Gastrocnemius medialis (tissue), 4 donors: ENCODE measurements at regions not wholly inside any gene's neighbourhood (a gene's known extent, or its start where the extent isn't known, plus 50 kb on each side); places are given as distances from the start of the nearest gene placed in this dataset.

Experiments
- ATAC-seq, 2 donors: fragments of 150-250 bp; one replicate each; pipeline ENCODE4 v1.9.1; 2016
- DNase-seq, 2 donors: peaks; one replicate each; pipeline ENCODE4 v3.0.0-alpha.2; 2019
- H3K27ac ChIP-seq, 4 donors: fragments of 200-600 bp; sonication (generic); 1 replicate in 1 of 4; 2 replicates in 3 of 4; pipeline ENCODE4 v1.5.1; 2016 to 2018; ENCODE audit warnings: mild to moderate bottlenecking in 2 of 4, moderate library complexity in 1 of 4
- H3K27me3 ChIP-seq, 3 donors: fragments of 200-600 bp; sonication (generic) in 2 of 3; 1 replicate in 1 of 3; 2 replicates in 2 of 3; pipeline versions ENCODE4 v1.5.1 to v1.6.0; 2016 to 2019; ENCODE audit warnings: mild to moderate bottlenecking in 1 of 3, moderate library complexity in 1 of 3
- H3K36me3 ChIP-seq, 2 donors: fragments of 200-600 bp; sonication (generic) in 1 of 2; one replicate each; pipeline ENCODE4 v1.5.1; 2017 to 2018
- H3K4me1 ChIP-seq, 2 donors: fragments of 200-600 bp; sonication (generic) in 1 of 2; one replicate each; pipeline ENCODE4 v1.5.1; 2016 to 2017; ENCODE audit warnings: mild to moderate bottlenecking in 2 of 2
- H3K4me3 ChIP-seq, 4 donors: fragments of 200-600 bp; sonication (generic) in 3 of 4; 1 replicate in 1 of 4; 2 replicates in 3 of 4; pipeline ENCODE4 v1.5.1; 2016 to 2019; ENCODE audit warnings: mild to moderate bottlenecking in 2 of 4
- H3K9me3 ChIP-seq, 3 donors: fragments of 200-600 bp; sonication (generic) in 2 of 3; 1 replicate in 1 of 3; 2 replicates in 2 of 3; pipeline ENCODE4 v1.5.1; 2016 to 2019
- CTCF ChIP-seq, 5 experiments: fragments of 450-650 bp in 3 of 5; fragments of 200-600 bp in 2 of 5; sonication (generic) in 2 of 5; IDR thresholded peaks in 4 of 5; conservative IDR thresholded peaks in 1 of 5; 1 replicate in 4 of 5; 2 replicates in 1 of 5; pipeline ENCODE4 v1.5.1; 2016 to 2019; ENCODE audit warnings: antibody characterized with exemption in 5 of 5, mild to moderate bottlenecking in 3 of 5, moderate library complexity in 3 of 5
- POLR2A ChIP-seq, 2 donors: fragments of 450-650 bp; IDR thresholded peaks; one replicate each; pipeline ENCODE4 v1.6.1; 2017; ENCODE audit warnings: antibody characterized with exemption in 2 of 2, mild to moderate bottlenecking in 2 of 2, moderate library complexity in 2 of 2
- in situ Hi-C, 4 donors: fragments of 200-750 bp; cut with MboI; loops; one replicate each; pipeline versions ENCODE4 v1.15.0 to v1.8.0; 2017; ENCODE audit warnings: low sequenced_read_pairs in 4 of 4
- intact Hi-C: fragments of 100-400 bp; cut with DNase I; formaldehyde crosslinking; loops from one replicate; pipeline ENCODE4 v1.15.1; 2023; ENCODE audit warnings: low total_unique reads

DNA sequence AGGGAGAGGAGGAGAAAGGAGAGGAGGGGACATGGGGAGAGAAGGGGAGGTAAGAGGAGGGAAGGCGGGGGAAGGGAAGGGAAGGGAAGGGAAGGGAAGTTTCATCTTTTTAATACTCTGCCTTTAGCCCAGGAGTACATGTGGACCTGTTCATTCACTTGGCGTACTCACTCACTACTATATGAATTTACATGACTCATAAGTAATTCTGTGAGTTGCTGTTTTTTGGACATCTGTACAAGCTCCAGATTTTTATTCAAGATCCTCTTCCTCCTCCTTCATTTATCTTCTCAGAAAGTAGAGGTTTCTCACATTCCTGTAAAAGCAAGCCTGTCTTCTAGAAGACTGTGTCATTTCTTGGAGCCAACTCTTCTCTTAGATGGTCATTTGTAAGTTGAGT, 84.6 kb downstream of the RDH14 start:
- Histone ChIP-seq H3K27ac (no peak overlapping the region), H3K9me3 (no peaks in the 10 kb centered on the region), H3K36me3 (no peaks in the 10 kb centered on the region), H3K27me3 (no peaks in the 10 kb centered on the region), H3K4me3 (no peak overlapping the region), H3K4me1 (peaks cover 0 to 4% of the 10 kb centered on the region in 2 donors)
- intact Hi-C loops: no loop called here
- no peak for TF ChIP-seq POLR2A (IDR thresholded peaks at IDR 0.05)
- TF ChIP-seq CTCF (IDR thresholded peaks at IDR 0.05 in 4 of 5, conservative IDR thresholded peaks at IDR 0.05 in 1 of 5): no peak
- in situ Hi-C loops: no loop called here
- no peak for ATAC-seq
- no peak for DNase-seq

GRCh38 chr2:18474700-18475099, 85.8 kb downstream of the RDH14 start:
- peaks cover 0 to 4% of the 10 kb centered on the region in 2 donors for H3K4me1 ChIP-seq
- H3K27ac ChIP-seq: no peak overlapping the region
- DNase-seq: no peak
- no peaks in the 10 kb centered on the region for H3K27me3 ChIP-seq
- TF ChIP-seq POLR2A (IDR thresholded peaks at IDR 0.05) (no peak), CTCF (IDR thresholded peaks at IDR 0.05 in 4 of 5, conservative IDR thresholded peaks at IDR 0.05 in 1 of 5) (no peak)
- H3K4me3 ChIP-seq: no peak overlapping the region
- no peak for ATAC-seq
- intact Hi-C loops (no loop called here), in situ Hi-C loops (no loop called here)
- H3K36me3 ChIP-seq: no peaks in the 10 kb centered on the region
- H3K9me3 ChIP-seq: no peaks in the 10 kb centered on the region

DNA sequence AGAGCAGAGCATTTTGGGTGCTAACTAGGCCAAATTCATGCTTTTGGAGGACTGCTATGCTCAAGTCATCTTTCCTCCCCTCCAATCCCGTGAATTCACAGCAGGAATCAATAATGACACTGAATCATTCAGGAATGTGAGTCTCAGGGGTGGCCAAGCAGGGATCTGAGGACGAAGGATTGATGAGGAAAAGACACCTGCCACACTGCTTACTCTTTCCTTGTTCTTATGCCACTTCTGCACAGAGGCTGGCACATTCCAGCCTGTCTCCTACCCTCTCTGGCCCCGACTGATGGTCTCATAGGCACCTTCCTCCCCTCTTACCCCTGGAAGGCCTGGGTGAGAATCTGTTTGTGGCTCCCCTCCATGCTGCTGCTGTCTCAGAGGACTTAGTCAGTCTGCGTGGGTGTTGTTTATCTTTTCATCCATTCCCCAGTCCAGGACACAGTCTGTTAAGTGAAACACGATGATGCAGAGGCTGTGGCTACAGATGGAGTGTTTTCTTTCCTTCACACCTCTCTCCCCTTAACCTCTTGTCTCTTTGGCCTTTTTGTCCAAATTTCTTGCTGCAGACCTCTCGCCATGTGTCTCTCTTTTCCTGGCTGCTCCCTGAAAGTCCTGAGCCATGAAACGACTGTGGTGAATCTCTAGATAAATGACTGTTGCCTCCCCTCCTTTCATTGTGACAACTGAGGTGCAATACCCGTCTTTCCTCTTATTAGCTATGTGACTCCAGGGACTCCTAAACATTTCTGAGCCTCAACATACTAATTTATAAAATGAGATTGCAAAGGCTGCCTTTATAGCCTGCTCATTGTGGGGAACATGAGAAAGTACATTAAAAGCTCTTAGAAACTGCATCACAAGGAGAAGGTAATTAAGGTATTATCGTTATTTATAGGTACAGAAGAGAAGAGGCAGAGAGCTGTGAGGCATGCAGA, 86.9 kb downstream of the RDH14 start:
- Histone ChIP-seq H3K36me3 (no peaks in the 10 kb centered on the region), H3K27me3 (no peaks in the 10 kb centered on the region), H3K9me3 (no peaks in the 10 kb centered on the region), H3K4me3 (no peak overlapping the region), H3K27ac (peak overlapping the region in 3 of 4 donors; percentile 21 to 45 (median 22)), H3K4me1 (peaks cover 0 to 4% of the 10 kb centered on the region in 2 donors)
- TF ChIP-seq CTCF (IDR thresholded peaks at IDR 0.05 in 4 of 5, conservative IDR thresholded peaks at IDR 0.05 in 1 of 5): no peak
- TF ChIP-seq POLR2A (IDR thresholded peaks at IDR 0.05): no peak
- in situ Hi-C loops: no loop called here
- peak in 1 of 2 donors; percentile 39 for DNase-seq
- peak; percentile 70 to 74 for ATAC-seq
- intact Hi-C loops: no loop called here

GRCh38 chr2:18467749-18468360, 92.6 kb downstream of the RDH14 start:
- Histone ChIP-seq H3K4me3 (no peak overlapping the region), H3K4me1 (no peaks in the 10 kb centered on the region), H3K9me3 (no peaks in the 10 kb centered on the region), H3K27me3 (no peaks in the 10 kb centered on the region), H3K27ac (no peak overlapping the region), H3K36me3 (no peaks in the 10 kb centered on the region)
- TF ChIP-seq CTCF (IDR thresholded peaks at IDR 0.05 in 4 of 5, conservative IDR thresholded peaks at IDR 0.05 in 1 of 5) (no peak), POLR2A (IDR thresholded peaks at IDR 0.05) (no peak)
- in situ Hi-C loops (no loop called here), intact Hi-C loops (no loop called here)
- ATAC-seq (no peak), DNase-seq (no peak)
